Hindlimb muscle (tissue), 1 donor: ENCODE measurements at regions not wholly inside any gene's neighbourhood (a gene's known extent, or its start where the extent isn't known, plus 50 kb on each side); places are given as distances from the start of the nearest gene placed in this dataset.
"Not testable (repeated sequence)": the region's sequence is repeated elsewhere in the genome, so short reads cannot be mapped to it uniquely, and the experiment has no call there.

Experiments used
- DNase-seq: peaks from one replicate; pipeline ENCODE4 v3.0.0-alpha.2; 2013

DNA sequence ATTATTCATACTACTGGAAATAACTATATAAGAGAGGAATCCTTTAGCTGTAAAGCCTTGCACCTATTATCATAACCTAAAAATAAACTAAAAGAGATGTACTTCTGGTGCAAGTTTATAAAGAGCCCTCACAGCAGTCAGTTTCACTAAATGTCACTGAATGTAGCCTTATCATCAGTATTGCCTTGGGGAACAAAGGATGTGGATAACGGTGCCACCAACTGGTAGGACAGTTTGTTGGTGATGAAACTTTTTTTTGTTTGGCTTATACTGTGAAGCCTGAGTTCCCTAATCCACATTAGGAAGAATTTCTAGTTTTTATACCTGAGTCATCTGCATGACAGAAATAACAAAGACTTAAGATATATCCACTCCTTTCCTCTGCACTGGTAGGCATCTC, 117.9 kb upstream of the COL1A2 start:
- DNase-seq, result no peak

DNA sequence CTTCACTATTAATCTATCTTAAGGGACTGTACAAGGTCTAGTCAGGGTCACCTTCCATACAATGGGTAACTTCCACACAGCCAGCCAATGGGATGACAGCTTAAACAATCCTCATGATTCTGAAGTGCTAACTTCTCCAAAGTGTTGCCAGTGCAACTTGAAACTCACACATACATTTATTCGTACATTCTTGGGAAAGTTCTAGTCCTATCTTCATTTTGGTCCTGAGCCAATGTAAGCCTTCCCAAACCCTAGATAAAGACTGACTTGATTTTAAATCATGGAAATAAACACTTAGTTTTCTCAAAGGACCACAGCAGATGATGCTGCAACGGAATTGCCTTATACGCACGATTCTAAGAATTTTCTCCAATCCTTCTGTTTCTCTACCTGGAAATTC, 117.5 kb upstream of the COL1A2 start:
- DNase-seq, result no peak

DNA sequence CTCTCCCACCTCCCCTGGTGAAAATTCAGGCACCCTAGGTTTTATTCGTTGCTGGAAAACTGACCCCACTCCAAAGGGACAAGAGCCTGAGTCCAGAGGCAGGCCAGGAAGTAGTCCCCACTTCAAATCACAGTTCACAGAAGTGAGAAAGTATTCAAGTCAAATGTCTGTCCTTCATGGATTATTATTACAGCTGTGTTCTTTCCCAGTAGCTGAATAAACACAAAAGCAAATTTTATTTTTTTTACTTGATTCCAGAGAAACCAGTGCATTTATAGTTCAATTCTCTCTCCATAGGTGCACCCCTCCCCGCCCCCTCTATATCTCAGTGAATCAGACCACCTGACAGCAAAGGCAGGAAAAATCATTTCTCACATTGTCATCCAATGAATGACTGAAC, 113.8 kb upstream of the COL1A2 start:
- DNase-seq, result no peak

DNA sequence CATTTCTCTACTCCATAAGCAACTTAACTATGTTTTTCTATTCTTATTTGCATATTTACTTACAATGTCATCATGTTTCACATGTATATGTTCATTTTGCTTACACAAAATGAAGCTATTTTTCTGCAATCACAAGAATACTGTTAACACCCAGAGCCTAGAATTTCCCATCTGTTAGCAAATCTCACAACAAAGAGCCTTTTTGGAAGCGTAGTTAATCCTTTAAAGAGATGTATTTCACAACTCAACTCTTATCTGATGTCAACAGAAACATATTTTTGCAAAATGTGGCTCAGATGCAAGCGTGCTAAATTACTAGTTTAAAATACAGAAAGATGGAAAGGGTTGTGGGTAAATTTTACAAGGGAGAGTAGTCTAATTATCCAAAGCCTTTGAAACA, 110.6 kb upstream of the COL1A2 start:
- no peak for DNase-seq

DNA sequence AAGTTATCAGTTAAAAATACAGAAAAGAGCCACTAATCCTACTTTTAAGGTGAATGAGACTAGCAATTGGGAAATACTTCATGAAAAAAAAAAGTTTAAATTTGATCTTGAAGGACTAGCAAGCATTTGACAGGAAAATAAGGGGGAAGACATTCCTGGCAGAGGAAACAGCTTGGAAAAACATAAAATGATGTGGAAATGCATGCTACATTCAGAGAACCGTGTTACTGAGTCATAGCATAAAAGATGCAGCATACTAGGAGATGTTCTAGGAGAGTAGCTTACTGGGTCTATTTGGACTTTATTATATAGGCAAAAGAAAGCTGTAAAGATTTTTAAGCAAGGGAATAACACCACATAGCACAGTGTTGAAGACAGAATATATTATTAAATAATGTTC, 108.6 kb upstream of the COL1A2 start:
- no peak for DNase-seq

DNA sequence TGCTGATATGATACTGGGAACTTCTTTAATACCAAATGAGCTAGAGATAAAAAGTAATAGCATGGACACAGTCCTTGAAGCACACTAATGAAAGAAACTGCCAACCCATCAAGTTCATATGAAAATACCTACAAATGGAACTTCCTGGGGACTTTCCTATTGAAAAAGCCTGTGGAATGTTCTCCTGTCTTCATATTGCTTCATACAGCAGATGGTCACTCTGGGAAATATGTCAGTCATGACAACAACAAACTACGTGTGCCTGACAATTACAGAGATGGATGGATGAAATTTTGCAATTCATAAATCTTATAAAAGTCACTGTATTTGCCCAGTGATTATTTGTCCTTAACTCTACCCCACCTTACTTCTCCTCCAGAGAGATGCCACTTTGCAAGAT, 106.6 kb upstream of the COL1A2 start:
- no peak for DNase-seq

DNA sequence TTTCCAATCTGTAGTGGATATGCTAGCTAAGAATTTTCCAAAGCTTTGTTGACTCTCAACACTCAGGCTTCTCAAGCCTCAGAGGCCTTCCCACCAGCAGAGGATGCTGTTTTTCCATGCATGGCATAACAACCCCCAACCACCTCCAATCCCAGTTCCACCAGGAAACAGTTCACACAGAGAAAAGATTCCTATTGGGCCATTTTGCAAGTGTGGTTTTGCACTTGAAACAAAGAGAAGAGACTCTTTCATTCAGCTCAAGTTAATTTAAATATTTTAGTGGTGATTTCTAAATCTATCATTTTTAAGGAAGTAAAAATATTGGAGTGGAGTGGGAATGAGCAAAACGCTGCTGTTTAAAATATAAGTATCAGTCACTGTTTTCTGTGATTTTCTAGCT, 105.6 kb upstream of the COL1A2 start:
- DNase-seq, result peak; percentile 80

DNA sequence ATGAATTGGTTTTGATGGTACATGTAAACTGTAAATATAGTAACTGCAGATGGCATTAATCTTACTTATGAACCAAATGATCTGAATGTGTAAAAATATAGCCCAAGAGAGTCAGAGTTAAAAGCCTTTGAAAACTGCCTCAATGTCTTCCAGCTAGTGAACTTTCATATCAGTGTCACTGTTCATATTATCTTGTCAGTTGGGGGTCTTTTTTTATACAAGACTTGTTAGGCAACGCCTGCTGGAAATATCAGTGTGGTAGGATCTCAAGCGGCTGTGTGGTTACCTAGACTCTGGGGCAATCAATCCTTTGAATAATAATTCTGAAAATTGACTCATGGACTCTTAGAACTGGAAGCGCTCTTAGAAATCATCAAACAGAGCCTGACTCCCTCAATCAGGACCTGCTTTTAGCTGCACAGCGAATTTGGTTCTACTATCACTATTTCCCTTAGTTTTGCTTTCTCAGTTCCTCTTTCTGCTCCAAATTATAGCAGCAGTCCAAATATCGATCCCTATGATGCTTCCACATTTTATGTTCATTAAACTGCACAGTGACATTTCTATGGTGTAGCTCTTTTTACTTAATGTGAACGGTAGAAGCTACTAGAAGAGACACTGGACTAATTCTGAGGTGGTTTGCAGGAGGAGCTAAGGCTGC, 100.1 kb upstream of the COL1A2 start:
- DNase-seq, result no peak

DNA sequence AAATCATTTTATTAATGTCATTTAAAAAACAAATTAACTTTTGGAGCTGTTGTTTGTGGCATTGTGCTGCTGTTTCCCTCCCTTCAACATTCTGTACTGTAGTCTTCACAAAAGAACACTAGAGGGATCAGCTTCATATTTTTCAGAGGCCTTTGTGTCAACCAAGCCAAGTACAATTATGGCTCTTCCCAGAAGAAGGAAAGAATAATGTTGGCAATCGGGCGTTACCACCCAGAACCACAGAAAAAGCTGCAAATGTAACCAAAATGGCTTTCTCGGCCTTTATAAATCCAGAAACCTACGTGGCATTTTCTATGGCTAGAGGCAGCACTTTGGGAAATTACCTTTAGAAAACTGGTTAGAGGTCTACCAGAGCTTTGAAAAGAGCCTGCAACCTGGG, 98.8 kb upstream of the COL1A2 start:
- DNase-seq, result peak; percentile 85

DNA sequence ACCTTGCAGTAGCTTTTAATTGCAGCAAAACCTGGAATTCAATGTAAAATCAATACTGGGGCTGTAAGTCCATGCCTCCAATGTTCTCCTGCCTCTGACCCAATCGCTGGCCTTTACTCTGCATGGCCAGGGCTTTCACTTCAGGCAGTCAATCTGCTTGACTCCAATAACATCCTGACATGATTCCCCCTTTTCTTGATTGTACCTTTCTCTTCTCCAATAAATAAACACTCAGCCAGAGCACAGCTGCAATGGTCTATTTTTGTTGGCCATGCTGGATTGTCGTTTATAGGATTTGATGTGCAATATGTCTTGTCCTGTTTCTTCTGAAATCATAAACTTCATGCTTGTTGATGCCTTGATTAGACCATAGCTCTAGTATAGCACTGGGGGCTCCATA, 97.8 kb upstream of the COL1A2 start:
- no peak for DNase-seq

DNA sequence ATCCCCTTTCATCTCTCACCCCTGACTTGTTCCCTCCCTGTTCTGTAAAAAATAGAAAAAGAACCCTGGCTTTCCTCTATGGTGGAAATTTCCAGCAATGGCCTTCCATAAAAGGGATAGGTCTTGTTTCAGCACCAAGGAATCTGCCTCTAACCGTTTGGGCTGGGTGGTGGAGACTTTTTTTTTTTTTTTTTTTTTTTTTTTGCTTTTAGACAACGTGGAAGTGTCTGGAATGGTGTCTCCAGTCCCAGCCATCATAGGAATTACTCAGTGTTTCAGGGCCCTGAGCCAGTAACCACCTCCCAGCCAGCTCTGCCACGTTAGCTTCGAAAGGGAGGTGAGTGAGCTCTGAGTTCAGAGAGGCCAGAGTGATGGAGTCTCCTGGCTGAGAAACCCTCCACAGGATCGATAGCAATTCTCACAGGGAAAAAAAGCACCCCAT, 97.3 kb upstream of the COL1A2 start:
- DNase-seq, result peak; percentile 86

DNA sequence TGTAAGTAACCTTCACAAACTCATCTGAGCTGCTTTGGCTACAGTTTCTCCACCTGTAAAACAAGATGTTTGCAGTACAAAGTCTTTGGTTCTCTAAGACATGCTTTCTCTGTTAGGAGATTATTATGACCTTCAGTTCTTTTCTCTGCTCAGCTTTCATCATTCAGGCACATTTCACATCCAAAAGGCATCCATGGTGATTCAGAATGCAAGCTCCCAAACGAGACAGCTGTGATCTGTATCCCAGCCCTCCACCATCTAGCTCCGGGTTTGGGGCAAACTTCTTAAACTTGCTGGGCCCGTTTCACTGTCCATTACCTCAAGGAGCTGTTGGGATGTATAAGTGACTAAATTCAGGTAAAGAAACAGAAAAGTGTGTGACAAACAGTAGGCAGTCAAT, 95.8 kb upstream of the COL1A2 start:
- no peak for DNase-seq

DNA sequence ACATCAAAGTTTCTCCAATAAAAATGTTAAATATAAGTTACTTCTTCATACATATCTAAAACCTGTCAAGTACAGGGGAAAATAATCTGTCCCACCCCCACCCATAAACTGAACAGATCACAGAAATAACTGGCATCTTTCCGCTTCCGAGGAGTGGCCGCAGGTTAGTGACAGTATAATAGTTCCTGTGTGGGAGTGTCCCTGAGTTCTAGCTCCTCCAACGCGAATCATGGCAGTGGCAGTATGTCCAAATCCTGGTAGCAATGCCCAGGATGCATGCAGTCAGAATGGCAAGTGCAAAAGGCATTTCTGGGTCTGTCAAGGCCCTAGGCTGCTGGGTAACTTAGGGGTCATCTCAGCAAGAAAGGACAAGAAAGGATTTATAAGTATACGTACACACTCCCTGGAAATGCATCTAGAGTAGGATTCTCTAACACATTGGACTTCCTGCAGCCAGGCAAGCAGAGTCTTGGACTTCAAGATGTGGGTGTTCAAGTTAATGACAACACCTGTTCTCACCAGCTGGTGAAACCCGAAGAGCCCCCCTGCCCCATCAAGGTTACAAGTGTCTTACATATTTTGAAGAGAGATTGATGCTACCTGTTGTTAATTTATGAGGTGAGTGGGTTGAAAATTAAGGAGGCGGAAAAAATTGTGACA, 94.4 kb upstream of the COL1A2 start:
- no peak for DNase-seq

DNA sequence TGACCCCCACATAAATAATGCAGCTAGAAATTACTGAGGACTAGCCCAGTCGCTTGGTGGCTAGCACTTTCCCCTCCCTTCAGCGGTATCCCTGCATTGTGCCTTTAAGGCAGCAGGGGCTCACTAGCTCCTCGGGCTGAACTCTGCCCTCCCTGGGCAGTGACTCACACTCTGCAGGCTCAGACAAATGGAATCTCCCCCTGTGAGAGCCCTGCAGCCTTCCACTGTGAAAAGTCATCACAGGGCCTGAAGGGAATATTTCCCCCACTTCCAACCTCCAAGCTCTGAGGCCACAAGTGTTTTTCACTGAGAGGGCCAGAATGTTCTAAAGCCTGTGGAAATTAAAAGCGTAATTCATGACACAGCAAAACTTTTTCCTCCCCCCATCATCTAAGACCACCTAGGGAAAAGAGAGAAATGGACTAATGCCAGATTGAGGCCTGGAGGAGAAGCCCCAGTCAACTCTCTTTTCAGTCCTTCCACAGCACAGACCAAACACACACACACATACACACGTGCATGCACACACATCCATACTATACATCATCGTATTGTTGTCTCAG, 93.6 kb upstream of the COL1A2 start:
- DNase-seq, result peak; percentile 77

DNA sequence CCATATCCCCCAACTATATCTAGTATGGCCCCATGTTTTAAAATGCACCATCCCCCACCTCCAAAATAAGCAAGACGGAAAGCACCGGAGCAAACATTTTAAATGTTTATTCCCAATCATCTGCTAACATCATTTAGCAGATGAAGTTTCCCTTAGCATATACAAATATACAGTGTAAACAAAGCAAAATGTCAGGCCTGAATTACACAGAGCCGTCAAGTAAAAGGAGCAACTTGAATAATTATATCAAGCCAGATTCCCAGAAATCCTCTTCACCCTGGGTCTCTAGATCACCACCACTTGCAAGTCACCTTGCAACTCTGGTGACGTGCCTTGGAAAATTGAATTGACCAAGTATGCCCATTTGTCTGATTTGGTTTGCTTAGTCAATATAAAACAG, 91.6 kb upstream of the COL1A2 start:
- DNase-seq, result no peak

DNA sequence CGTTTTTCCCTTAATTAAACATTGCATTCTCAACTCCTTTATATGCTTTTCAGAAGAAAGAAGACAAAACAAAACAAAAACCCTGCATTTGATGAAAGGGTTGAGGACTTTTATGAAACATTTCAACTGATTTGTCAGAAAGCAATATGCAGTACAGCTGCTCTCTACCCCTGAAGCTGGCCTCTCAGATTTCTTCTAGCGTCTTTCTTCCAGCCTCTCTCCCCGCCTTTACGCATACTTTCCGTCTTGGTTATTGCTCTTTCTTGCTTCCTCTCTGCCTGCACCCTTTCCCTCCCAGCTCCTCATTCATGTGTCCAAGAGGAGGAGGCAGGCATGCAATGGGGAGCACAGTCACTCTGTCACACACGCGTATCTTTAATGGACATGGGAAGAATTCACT, 91.0 kb upstream of the COL1A2 start:
- peak; percentile 90 for DNase-seq

DNA sequence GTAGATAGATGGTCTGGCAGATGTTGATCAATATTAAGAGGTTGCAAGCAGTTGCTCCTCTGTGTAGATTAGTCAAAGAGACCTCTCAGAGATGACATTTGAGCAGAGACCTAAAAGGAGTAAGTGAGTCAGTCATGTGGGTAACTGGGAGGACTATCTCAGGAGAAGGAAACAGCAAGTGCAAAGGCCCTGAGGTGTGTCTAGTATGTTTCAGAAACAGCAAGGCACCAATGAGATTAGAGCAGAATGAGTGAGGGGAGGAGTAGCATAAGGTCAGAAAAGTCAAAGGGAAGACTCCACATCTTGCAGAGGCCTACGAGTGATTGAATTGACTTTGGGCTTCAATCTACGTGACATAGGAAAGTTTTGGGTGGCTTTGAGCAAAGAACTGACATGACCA, 89.8 kb upstream of the COL1A2 start:
- no peak for DNase-seq

DNA sequence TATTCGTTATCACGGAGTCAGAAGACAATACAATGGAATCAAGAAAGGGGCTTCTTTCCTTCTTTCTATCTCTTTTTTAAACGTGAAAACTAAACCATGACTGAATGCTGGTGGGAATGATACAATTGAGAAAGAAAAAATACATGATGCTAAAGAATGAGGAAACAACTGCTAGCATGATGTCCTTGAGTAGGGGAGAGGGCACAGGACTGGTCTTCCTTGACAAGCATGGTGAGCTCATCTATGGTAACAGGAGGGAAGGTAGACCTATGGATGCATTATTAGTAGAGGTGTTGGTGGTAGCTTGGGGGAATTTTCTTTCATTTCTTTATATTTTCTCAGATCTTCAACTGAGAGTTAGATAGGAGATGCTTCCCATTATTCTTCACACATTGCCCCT, 88.9 kb upstream of the COL1A2 start:
- DNase-seq, result no peak

DNA sequence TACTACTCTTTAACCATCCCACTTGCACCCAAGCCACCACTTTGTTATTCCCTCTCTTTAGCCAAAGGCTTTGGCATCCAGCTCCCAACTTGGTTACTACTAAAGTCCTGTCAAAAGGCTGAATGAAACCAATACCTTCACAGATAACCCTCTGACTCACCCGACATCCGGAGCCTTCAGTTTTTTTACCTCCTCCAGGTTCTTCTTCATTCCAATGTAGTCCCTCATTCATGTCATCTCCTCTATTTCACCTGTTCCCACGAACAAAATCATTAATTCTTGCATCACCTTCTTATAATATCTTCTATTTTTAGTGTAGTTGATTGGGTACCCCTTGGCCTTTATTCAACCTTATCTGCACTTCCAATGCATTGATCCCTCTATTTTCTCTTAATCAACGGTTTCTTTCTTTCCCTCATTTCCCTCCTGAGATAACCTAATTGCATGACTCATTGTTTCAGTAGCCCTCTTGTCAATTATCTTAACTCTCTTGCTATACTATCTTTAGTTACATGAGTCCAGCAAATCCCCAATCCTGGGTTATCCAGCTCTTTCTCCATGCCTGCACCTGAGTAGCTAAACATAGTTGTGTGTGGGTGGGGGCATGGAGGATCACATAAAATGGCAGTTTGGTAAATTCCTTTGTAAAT, 87.2 kb upstream of the COL1A2 start:
- DNase-seq, result no peak

DNA sequence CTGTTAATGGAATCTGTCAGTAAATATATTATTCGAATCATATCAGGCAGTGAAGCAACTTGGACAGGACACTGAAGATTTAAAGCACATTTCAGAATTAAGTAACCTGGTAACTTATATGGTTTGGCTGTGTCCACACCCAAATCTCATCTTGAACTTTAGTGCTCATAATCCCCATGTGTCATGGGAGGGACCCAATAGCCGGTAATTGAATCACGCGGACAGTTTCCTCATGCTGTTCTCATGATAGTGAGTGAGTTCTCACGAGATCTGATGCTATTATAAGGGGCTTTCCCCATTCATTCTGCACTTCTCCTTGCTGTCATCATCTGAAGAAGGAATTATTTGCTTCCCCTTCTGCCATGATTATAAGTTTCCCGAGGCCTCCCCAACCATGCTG, 83.2 kb upstream of the COL1A2 start:
- no peak for DNase-seq

DNA sequence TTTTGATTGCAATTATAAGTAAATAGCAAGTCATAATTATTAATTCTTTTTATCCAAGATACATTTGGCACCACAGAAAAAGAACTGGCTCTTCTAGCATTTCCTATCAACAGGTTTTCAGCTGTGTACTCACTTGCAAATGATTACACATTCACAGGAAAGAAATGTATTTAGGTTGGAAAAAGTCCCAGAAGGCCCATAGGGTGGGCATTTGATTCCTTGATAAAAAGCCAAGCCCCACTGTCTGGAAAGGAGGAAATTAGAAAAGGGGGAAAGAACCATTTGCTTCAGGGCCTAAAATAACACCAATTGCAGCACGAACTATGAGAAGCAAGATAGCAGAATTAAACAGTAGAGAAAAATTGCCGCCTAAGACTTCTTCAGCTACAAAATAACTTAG, 80.8 kb upstream of the COL1A2 start:
- no peak for DNase-seq

DNA sequence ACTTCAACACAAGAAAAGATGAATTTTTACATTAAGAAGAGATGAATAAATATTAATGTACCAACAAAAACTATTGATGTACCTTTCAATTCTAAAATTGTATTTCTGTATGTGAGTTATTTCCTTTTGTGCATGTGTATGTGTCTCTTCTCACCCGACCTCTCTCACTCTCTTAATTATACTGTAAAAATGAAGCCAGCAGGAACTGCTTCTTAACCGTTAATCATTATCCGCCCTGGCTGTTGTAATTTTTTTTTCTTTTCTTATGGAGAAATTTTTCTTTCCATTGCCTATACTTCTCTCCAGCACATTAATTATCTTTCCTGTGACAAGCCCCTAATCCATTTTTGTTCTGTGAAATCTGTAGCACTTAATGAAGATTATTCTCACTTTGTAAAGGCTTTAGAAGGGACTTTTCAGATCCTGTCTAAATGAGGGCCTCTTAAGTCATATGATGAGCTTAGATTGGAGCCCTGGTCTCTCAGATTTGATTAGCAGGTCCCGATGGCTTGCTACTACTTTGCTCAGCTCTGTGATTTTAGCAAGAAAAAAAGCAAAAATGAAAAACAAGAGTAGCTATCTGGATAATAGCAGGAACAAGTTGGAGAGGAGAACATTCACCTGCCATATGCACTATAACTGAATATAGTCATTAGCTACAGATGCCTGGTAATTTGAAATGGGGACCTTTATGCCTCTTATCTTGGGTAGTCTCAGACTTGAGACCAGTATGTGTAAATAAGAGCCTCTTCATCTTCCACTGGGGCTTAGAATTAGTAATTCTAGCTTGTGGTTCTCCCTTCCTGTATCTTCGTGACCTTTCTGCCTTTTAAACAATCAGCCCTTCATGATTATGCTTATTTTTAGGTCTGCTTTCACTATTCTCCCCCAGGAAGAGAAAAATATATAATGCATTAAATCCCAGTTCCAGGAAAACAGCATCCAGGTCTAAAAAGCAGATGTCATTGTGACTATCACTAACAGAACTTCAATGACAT, 80.0 kb upstream of the COL1A2 start:
- no peak for DNase-seq

DNA sequence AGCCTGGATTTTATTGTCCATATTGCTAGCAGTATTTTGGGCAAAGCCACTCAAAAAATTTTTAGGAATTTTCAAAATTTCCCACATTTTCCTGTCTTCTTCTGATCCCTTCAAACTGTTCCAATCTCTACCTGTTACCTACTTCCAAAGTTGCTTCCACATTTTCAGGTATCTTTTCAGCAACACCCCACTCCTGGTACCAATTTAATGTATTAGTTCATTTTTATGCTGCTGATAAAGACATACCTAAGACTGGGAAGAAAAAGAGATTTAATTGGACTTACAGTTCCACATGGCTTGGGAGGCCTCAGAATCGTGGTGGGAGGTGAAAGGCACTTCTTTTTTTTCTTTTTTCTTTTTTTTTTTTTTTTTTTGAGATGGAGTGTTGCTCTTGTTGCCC, 73.6 kb upstream of the COL1A2 start:
- not testable (repeated sequence) for DNase-seq
